Raji (cell line): ENCODE measurements at regions not wholly inside any gene's neighbourhood (a gene's known extent, or its start where the extent isn't known, plus 50 kb on each side); places are given as distances from the start of the nearest gene placed in this dataset.

ENCODE experiments used
- POLR2A ChIP-seq: IDR thresholded peaks from 2 replicates; pipeline ENCODE4 v1.6.1; 2011; ENCODE audit warnings: low read depth, low read length, control low read depth; ENCODE audit not compliant: insufficient read depth

DNA sequence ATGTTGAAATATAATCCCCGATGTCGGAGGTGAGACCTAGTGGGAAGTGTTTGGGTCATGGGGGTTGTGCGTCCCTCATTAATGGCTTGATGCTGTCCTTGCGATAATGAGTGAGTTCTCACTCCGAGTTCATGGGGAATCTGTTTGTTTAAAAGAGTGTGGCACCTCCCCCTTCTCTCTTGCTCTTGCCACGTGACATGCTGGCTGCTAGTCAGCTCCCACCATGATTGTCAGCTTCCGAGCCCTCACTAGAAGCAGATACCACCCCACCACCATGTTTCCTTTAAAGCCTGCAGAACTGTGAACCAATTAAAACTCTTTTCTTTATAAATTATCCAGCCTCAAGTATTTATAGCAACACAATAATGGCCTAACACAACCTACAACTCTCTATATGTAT lies 166.3 kb upstream of the MBNL1 start:
- TF ChIP-seq POLR2A: no peak

GRCh38 chr3:152103257-152103656 lies 165.5 kb upstream of the MBNL1 start:
- TF ChIP-seq POLR2A: no peak

- no peak for TF ChIP-seq POLR2A
Observed at GRCh38 chr3:152104847-152105415, 163.8 kb upstream of the MBNL1 start.

- TF ChIP-seq POLR2A: no peak
Observed at GRCh38 chr3:152105446-152105845, 163.3 kb upstream of the MBNL1 start.

DNA sequence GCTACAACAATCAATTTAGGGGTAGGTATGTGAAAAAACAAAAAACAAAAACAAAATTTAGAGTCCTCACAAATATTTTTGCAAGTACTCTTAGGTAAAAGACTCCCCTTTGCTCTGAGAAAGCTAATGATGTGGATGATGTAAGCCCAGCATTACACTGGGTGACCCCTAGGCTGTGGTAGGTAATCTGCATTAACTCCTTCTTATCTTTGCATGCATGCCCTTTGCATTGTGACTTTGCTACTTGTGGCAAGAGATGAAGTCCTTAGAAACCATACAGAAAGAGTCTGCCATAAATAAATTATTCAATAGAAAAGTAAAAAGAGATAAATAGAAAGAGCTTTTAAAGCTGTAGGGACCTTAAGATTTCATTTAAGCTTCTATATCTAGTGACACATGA lies 159.7 kb upstream of the MBNL1 start:
- TF ChIP-seq POLR2A: no peak

DNA sequence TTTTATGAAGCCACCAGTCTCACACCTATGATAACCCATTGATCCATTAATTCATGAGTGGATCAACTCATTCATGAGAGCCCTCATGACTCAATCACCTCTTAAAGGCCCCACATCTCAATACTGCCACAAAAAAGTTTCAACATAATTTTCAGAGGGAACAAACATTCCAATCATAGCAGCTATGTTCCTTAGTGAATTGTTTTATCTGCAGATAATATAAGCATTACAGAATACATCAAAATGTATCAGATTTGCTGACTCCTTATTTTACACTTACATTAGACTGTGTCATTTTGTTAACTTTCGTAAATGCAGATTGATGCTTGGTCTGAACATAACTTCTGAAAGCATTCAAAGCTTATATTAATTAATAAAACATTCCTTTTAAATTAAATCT lies 155.3 kb upstream of the MBNL1 start:
- TF ChIP-seq POLR2A: no peak

GRCh38 chr3:152113992-152114651 lies 154.6 kb upstream of the MBNL1 start:
- no peak for TF ChIP-seq POLR2A

- no peak for TF ChIP-seq POLR2A
Observed at GRCh38 chr3:152120601-152121269, 148.0 kb upstream of the MBNL1 start.

DNA sequence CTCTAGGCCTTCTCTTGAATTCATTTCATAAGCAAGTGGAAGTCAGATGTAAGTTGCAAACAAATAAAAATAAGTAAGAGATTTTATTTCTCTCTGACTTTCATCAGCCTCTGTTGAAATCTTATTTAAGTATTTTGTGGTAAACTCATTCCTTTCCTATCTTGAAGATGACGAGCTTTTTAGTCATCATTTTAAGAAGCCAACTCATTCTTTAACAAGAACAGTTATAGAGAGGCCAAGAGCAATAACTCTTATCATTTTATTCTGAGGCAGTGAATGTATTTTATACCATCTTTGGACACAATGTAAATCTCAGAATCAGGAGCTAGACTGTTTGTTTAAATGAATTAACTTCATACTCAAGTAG lies 147.5 kb upstream of the MBNL1 start:
- TF ChIP-seq POLR2A: no peak

DNA sequence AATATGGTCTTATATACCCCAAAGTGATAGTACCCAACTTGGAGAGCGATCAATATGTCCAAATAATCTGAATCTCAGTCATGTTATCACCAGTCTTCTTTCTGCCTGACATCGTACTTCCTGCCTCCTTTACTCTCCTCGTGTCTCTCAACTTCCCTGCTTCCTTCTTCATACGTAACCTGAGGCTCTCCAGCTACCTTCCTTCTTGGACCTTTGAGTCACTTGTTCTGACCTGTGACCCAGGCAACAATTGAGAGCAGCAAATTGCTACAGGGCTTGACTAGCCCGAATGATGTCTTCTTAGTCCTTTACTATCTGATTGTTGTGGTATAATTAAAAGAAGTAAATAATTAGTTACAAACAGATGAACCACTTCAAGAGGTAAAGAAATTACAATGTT lies 145.9 kb upstream of the MBNL1 start:
- no peak for TF ChIP-seq POLR2A

GRCh38 chr3:152123457-152123856 lies 145.3 kb upstream of the MBNL1 start:
- TF ChIP-seq POLR2A: no peak

DNA sequence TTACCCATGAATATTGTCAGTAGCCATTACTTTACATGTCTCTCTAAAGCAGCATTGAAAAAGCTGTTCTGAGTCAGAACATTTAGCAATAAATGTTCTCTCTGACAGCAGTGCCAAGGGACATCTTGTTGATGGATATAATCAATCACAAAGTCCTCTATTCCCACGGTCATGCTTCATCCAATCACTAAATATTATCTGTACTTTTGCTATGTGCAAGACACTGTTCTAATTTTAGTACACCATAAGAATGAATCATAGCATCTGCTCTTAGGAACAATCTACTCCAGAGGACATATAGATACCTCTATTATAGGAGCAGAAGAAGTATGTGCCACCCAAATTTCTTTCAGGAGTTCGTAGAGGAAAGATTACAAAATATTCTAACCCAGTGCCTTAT lies 142.5 kb upstream of the MBNL1 start:
- TF ChIP-seq POLR2A: no peak

DNA sequence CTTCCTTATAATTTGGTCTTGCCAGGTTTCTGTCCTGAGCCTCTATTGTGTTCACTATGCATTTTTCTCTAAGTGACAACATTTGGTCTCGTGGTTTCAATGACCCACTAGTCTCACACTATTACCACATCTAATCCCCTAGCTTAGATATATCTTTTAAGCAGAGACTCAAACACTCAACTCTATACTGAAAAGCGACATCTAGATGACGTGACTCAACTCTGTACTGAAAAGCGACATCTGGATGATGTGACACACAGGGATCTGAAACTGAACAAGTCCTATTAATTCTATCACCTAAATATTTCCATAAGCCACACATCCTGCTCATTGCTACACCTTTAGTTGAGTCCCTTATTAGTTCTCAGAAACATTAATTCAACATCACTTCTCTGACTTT lies 141.7 kb upstream of the MBNL1 start:
- TF ChIP-seq POLR2A: no peak

DNA sequence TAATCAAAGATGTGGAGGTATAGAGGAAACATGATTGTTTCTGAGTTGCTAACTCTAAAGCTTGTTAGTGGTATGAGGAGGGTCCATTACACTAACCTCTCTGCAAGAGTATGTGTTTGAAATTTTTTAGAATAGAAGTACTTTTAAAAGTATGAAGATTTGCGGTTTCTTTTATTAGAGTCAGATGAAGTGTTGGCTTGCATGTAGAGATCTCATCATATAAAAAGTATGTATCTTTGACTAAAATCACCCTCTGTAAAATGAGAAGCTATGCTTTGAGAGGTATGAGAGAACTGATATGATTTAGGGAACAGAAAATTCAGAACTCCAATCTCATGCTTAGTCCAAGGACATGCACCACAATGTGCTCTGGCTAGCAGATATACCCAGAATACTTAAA lies 140.4 kb upstream of the MBNL1 start:
- TF ChIP-seq POLR2A: no peak

DNA sequence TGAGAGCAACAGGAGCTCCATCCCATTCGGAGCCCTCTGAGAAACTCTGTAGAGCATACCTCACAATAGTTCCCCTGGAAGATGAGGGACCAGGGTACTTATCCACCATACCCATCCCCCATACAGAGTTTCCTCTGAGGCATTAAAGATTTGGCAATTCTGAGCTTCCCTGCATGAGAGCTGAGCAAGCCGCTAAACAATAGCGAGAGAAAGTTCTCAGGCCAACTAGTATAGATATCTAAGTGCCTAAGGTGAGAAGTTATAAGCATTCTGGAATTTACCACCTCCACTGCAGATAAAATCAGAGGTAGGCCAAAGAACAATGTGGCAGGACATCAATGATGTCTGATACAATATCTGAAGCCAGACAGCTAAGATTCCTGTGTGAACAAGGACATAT lies 129.1 kb upstream of the MBNL1 start:
- no peak for TF ChIP-seq POLR2A

DNA sequence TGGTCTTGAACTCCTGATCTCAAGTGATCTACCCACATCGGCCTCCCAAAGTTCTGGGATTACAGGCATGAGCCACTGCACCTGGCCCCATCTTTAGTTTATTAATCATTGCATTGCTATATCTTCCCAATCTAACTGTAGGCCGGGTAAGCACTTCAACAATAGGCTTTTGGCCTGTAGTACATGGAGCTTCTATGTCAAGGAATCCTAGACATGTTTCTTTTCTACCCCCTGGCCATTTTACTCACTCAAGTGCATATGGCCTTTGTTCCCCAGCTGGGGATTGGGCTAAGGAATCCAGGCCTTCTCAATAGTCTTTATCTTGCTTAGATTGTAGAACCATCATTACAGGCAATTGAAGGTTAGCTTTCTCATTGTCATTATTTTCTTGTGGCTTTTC lies 122.3 kb upstream of the MBNL1 start:
- no peak for TF ChIP-seq POLR2A

GRCh38 chr3:152147748-152148147 lies 121.0 kb upstream of the MBNL1 start:
- no peak for TF ChIP-seq POLR2A

DNA sequence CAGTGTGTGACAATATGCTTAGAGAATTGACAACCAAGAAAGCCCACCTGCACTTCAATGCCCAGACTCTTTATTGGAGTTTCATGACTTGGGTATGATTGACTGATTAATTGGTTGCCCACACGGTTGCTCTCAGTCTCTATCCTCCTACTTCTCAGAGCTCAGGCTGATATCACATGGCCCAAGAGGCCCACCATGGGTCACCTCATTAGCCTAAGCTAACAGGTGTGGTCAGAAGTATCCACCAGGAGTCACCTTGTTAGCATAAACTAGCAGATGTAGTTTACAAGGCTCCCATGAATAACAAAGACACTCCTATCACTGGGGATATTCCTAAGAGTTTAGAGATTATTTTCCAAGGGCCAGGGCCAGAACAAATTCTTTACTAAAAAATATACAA lies 120.2 kb upstream of the MBNL1 start:
- no peak for TF ChIP-seq POLR2A

GRCh38 chr3:152149832-152150231 lies 118.9 kb upstream of the MBNL1 start:
- TF ChIP-seq POLR2A: no peak
